Stimulated activated CD8-positive, alpha-beta memory T cell treated with anti-CD3 and anti-CD28 coated beads, Interleukin-12 subunit alpha, Interleukin-12 subunit beta, amount 100 ng/mL, for 24 hours (primary cell): ENCODE measurements at regions not wholly inside any gene's neighbourhood (a gene's known extent, or its start where the extent isn't known, plus 50 kb on each side); places are given as distances from the start of the nearest gene placed in this dataset.
"Not testable (repeated sequence)": the region's sequence is repeated elsewhere in the genome, so short reads cannot be mapped to it uniquely, and the experiment has no call there.

Experiments
- DNase-seq: peaks from one replicate; pipeline ENCODE4 v3.0.0-alpha.2; 2020; ENCODE audit errors: extremely low read depth

DNA sequence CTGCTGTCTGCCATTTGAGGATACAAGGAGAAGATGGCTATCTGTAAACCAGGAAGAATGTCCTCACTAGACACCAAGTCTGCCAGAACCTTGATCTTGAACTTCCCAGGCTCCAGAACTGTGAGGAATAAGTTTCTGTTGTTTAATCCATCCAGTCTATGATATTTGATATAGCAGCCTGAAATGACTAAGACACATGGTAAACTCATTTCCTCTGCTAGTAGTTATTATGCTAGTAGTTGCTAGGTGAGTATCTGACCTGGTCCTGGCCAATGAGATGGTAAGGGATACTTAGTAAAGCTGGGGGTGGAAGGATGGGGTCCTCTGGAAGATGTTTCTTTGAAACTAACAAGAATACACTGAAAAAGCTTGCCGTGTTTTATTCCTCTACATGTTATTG lies 280.7 kb upstream of the ARHGEF26 start:
- DNase-seq = no peak

DNA sequence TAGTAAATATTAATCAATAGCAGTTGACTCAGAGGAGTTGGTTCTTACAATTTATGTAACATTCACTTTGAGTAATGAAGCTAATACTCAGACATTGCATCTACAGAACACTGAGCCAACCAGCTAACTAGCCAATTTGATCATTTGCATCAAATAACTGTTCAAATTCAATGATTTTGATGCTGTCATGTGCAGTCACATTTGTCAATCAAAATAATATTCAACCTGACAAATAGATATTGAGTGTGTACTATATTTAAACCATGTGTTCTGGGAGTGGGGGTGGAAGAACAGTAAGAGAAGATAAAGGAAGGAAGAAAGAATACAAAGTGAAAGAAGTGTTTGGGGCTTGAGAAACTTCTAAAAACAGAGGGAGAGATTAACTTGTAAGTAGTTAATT lies 277.2 kb upstream of the ARHGEF26 start:
- no peak for DNase-seq

DNA sequence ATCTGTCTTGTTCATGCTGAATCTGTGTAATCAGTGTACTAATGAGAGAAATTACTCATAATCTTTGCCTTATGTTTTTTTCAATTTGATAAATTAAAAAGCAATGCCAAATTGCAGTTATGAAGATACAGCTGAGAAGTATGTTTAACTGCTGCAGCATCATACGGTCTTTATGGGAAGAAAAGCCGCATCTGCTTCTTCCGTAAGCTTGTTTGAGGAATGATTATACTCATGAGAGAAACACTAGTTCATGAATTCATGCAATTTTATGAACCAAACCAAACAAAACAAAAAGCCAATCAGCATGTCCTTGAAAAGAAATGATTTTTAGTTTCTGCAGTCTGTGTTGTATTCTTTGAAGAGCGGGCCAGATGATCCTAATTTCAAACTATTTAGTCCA lies 275.9 kb upstream of the ARHGEF26 start:
- no peak for DNase-seq

DNA sequence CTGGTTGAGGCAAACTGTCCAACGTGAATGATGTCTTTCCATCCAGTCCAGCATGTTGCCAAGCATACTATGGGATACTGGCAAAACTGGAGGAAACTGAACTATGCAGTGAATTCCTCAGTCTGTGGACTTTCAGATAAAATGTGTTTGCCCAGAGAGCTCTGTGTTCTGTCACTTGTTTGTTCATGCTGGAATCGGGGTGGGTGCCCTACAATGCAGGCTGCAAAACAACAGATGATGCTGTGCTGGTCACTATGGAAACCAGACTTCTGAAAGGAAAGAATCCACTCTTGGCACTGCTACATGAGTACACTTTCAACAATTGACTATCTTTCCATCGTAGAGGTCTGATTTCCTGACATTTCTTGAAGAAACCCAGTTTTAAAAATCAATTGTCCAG lies 272.5 kb upstream of the ARHGEF26 start:
- no peak for DNase-seq

DNA sequence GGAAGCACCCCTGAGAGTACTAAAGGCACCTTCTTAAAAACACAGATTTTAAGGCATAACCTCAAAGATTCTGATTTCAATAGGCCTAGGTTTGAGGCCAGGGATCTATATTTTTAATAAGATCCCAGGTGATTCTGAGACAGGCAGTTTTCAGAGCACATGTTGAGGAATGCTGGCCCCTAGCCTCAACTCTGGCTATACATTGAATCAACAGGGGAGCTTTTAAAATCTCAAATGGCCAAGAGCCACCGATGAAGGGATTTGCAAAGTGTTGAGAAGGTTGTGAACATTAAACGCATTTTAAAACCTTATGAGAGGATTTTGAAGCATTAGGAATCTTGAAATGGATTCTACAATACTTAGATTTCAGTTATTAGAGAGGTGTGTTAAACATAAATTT lies 268.8 kb upstream of the ARHGEF26 start:
- no peak for DNase-seq

DNA sequence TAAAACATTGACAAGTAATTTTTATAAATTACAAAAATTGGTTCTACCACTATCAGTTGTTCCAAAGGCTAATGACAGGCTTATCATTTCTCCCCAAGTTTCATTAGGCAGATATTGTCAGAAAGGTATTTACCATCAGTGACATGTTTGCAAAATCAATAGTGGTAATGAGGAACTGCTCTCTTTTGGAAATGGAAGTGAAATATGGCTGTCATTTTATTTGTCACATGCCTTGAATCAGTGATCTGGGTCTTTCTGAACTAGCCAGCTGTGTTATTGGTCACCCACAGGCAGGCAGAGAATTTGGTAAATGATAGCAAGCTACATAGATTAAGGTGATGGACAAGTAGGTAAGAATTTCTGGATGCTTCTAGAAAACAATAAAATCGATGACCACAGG lies 268.0 kb upstream of the ARHGEF26 start:
- no peak for DNase-seq

DNA sequence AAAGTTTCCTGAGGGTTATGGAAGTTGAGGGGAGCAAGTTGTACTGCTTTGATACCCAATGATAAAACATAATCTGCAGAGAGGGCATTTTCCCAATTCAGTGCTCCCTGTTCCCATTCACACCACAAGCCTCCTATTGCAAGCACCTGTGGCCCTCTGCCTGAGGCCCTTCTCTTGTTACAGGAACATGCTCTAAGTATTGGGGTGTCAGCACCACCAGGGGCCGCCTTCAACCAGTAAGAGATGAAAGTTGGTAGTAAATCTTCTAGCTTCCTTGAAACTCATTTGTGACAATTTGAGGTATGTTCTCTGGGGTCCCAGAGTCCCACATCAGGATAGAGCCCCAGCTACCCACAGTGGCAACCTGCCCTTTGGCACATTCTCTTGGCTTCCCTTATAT lies 265.4 kb upstream of the ARHGEF26 start:
- no peak for DNase-seq

DNA sequence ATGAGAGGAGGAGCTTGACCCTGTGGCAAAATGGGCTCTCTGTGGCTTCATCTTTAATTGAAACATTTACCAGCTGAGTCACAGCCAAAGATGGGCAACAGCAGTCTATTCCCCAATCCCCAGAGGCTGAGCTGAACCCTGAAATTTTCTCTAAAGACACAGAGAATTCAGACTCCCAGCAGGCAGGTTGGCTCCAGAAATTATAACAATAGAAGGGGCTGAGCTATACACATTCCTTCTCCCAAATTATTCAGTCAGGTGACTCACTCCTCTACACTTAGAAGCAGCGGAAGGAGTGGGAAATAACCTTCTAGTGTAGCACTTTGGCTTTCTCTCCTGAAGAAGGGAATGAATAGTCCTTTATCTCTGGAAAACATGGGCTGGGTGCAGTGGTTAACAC lies 264.3 kb upstream of the ARHGEF26 start:
- DNase-seq = no peak

DNA sequence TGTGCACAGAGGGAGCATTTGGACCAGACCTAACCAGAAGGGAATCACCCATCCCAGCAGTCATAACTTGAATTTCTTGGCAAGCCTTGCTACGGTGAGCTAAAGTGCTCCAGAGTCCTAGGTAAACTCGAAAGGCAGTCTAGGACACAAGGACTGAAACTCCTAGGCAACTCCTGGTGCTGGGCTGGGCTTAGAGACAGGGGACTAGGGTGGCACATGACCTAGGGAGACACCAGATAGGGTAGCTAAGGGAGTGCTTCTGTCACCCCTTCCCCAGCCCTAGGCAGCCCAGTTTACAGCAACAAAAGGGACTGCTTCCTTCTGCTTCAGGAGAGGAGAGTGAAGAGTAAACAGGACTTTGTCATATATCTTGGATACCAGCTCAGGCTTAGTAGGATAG lies 256.4 kb upstream of the ARHGEF26 start:
- no peak for DNase-seq

DNA sequence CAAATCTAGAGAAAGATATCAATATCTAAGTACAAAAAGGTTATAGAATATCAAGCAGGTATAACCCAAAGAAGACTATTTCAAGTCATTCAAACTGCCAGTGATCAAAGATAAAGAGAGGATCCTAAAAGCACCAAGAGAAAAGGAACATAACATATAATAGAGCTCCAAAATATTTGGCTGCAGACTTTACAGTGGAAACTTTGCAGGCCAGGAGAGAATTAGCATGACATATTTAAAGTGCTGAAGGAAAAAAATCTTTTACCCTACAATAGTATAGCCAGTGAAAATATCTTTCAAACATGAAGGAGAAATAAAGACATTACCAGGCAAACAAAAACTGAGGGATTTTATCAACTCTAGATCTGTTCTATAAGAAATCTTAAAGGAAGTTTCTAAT lies 254.3 kb upstream of the ARHGEF26 start:
- no peak for DNase-seq

DNA sequence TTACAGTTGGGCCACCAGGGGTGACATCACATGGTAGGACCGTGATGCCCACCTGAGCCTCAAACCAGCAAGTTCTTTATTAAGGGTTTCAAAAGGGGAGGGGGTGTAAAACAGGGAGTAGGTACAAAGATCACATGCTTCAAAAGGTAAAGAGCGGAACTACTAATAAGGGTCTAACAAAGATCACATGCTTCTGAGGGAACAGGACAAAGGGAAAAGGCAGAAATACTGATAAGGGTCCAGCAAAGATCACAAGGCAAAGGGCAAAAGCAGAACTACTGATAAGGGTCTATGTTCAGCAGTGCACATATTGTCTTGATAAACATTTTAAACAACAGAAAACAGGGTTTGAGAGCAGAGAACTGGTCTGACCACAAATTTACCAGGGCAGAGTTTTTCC lies 246.8 kb upstream of the ARHGEF26 start:
- not testable (repeated sequence) for DNase-seq

DNA sequence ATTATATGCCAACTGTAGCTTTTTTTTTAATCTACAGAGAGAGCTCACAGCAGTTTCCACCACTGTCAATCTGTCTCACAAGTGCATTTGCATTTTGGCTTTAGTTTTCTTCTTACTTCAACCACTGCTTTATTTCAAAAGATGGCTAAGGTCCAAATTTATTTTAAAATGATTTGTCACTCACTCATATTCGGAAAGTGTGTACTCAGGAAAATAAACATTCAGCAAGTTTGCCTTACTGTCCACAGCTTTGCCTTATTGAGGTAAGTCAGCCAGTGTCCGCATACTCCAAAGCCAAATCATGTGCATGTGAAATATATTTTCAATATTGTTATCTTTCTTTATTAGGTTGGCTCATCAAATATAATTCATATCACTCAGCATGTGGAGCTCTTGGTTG lies 240.7 kb upstream of the ARHGEF26 start:
- no peak for DNase-seq

DNA sequence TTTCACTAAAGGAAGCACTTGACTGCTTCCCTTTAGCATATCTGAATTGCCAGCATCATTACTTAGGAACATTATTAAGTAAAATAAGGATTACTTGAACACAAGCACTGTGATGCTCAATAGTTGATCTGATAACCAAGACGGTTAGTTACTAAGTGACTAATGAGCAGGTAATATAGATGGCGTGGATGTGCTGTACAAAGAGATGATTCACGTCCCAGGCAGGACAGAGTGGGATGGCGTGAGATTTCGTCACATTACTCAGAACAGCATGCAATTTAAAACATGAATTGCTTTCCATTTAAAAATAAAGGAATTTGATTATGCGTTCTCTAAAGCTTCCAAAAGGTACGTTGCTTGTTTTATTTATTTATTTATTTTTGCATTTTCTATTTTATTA lies 240.0 kb upstream of the ARHGEF26 start:
- DNase-seq = no peak

DNA sequence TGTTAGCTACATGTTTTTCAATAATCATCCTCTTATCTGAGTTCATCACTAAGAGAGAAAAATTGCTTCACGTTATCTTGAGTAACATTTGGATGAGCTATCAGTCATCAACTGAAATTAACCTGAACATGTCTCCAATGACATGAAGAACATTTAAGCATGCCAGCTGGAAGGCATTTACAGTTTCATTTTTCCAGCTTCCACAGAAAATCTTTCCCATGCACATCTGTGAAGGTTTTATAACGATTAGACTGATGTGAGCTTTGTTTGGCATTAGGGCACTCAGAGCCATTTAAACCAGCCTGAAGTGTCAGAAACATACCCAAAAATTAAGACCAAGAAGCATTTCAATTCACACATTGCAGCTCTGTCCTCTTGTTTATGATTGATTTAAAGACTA lies 235.8 kb upstream of the ARHGEF26 start:
- DNase-seq = no peak

DNA sequence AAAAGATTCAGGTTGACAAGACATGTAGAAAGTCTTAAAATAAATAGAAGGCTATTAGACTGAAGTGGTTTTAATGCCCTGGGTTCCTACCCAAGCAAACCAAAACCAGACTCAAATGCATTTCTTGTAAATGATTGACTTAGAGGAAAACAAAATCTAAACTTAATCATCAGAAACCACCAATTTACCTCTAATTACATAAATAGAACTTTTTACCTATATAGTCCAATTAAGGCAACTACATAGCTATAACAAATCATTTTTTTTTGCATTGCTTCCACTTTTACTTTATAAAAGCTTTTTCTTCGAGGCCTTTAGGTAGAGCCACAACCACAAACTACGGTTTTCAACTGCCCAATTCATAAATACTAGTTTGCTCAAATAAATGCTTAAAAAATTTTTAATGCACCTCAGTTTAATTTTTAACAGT lies 231.3 kb upstream of the ARHGEF26 start:
- no peak for DNase-seq

DNA sequence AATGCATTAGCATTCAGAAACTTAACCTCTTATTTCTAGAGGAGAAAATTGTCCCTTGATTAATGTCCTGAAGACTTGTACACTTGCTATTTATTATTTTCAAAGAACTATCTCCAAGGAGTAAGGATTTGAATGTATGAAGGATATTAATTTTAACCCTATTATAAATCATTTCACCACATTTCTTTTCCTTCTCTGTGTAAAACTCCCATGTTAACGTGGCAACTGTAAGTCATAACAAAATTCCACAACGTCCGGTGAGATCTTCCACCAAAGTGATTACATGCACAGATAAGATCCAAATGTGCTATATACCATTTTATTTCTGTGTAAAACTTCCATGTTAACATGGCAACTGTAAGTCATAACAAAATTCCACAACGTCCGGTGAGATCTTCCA lies 229.1 kb upstream of the ARHGEF26 start:
- DNase-seq = no peak

DNA sequence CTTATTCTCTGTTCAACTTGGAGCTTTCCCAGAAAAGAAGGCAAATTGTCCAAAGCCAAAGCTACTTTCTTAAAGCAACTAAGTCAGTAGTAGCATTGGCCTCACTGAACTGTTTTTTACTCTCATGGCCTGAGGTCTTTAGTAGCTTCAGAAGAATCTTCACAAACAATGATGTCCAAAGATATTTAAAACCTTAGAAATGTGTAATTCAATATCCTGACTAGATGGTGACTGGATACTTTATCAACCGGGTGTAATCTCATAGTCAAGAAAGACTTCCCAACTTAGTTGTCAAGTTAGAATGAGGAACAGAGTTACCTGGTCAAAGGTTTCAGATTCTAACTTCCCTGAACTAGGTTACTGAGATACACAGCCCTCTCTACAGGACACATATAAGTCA lies 226.3 kb upstream of the ARHGEF26 start:
- no peak for DNase-seq

DNA sequence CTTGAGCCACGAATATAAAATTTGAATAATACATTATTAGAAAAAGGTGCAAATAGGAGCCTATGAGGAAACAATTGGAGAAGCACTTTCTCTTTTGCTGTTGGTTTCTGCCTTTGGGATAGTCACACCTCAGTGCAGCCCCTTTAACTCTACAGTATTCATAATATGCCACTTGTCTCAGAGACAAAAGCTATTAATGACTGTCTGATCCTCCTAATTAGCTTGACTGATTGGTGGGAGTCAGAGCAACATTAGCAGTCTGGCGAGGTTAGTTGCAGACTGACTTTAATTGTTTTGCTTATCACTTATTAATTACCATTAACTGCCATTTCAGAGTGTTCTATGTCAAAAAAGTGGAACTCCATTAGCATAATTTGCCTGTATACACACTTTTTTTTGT lies 225.0 kb upstream of the ARHGEF26 start:
- DNase-seq = no peak

DNA sequence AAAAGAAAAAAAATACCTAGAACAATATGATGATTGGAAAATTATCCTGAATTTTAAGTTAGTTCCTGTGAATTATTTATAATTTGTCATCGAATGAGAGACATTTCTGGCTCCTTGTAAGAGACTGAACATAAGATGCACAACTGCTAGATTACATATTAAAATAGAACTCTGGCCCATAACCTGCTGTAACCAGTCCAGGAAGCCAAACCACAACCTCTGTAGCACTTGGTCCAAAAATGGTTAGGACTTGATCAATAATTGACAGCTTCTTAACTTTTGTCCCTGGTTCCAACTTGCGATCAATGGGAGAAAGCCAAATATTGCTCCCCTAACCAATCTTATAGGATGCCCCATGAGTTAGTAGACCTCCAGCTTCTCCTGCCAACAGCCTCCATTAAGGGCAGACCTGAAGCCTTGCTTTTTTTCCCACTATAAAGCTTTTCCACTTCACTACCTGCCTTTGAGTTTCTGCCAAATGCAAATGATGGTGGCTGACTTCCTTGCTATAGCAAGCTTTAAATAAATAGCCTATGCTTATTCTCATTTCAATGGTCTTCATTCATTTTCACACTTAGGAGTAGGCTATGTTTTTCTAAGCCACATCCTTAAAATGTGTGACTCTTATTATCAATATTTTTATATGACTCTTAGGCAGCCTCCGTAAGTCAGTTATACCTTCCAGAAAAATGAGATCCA lies 224.0 kb upstream of the ARHGEF26 start:
- DNase-seq = no peak

DNA sequence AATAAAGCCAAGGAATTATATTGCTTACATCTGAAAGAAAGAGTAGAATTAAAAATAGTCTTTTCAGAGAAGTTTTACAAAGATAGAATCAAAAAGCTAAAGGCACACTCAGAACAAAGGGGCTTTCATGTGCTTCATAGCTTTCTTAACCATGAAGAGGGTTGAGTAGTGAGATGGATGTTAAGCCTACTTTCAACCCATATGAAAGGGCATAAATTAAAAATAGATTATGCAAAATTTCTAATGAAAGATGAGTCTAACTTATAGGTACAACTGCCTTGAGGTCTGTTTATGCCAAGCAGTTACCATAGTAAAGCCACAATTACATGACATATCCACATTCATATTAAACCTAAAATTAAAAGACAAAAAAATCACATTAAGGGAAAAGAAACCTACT lies 223.3 kb upstream of the ARHGEF26 start:
- DNase-seq = no peak

DNA sequence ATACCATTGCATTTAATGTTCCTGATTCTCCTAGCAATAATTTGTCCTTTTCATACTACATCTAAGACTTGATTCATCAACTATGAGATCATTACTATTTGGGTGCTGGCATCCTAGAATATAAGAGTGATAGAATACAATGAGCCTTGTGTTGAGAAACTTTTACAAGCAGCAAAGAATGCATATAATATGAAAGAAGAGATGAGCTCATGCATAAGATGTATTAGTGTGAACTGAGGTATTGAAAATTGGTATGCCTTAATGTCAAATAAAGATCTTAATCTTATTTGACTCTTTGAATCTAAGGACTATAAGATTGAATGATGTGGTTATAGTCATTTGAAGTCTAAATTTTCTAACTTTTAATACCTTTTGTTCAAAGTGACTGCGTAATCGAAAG lies 220.0 kb upstream of the ARHGEF26 start:
- DNase-seq = no peak

DNA sequence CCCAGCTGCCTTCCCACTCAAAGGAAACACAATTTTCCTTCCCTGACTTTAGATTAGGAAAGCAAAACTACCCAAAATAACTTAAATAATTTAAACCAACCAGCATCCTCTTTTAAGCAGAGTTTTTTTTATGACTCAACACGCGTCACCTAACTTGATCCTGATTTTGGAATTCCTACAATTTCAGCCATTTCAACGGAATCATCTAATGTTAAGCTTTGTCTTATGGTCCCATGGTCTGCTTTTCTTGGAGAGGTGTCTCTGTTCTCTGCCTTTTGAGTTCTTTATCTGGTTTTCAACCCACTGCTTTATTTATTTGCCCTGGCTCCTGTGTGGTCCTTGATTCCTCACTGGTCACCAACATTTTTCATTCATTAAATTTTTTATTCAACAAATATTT lies 219.2 kb upstream of the ARHGEF26 start:
- no peak for DNase-seq

DNA sequence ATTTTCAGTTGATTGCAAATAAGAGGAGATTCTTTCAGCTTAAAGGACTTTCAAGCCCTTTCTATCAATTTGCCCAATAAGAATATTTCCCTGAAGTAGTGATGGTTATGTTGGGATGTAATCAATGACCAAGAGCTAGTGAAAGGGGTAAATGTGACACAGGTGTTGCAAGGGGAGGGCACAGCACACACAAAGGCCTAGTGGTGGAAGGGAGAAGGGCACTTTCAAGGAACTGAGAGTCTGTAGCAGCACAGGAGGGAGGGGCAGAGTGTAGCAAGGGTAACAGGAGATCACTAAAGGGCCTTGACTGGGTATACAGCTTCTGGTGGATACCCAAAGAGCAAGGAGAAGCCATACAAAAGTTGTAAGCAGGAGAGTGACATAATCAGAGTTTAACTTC lies 217.8 kb upstream of the ARHGEF26 start:
- no peak for DNase-seq

DNA sequence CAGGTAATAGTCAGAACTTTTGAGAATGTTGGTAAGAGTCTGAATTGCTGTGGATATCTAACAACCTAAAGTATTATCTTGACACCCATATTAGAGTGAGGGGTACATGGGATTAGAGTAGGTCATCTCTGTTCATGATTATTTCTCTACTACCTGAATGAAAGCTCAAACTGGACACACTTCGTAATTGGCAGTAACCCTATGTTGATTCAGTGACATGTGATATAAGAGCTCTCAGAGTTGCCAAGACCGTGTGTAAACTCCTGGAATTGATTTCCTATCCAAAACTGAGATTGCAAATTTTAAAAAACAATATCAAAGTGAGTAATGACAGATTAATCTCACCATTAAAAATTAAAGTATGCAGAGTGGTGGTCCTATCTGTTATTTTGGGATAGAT lies 214.8 kb upstream of the ARHGEF26 start:
- DNase-seq = no peak

DNA sequence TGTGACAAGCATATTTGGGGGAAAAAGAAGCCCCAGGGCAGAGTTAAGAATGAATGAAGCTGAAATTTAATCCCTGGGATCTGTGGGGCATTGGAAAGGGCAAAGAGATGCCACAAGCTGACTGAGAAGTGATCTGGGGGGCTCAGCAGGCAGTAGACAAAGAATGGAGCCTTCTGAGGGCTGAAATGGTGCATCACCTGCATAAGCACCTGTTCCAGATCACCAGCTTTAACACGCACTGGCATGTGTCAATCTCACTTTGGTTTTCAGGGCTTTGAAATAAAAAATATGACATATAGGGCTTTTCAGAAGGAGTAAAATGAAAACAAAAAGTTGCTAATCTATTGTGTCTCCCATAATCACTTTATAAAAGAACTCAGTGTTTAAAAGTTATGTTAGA lies 210.8 kb upstream of the ARHGEF26 start:
- no peak for DNase-seq
